ENCODE measurements at regions not wholly inside any gene's neighbourhood (a gene's known extent, or its start where the extent isn't known, plus 50 kb on each side); places are given as distances from the start of the nearest gene placed in this dataset.

GRCh38 chr4:108270466-108271450 is 102.0 kb upstream of the LEF1 start:
- no peak for DNase-seq

- no peak for DNase-seq
Measured at GRCh38 chr4:108264693-108265092, 96.0 kb upstream of the LEF1 start.

GRCh38 chr4:108263057-108263456 is 94.3 kb upstream of the LEF1 start:
- no peak for DNase-seq

- DNase-seq: no peak
Measured at GRCh38 chr4:108261026-108261425, 92.3 kb upstream of the LEF1 start.

GRCh38 chr4:108256538-108256937 is 87.8 kb upstream of the LEF1 start:
- no peak for DNase-seq

- DNase-seq: no peak
Measured at GRCh38 chr4:108255203-108255747, 86.5 kb upstream of the LEF1 start.

- DNase-seq: no peak
Measured at GRCh38 chr4:108249397-108249796, 80.7 kb upstream of the LEF1 start.

- DNase-seq: peak; percentile 60
Measured at GRCh38 chr4:108247387-108248049, 78.8 kb upstream of the LEF1 start.

- peak; percentile 4 for DNase-seq
Measured at GRCh38 chr4:108244606-108245005, 75.9 kb upstream of the LEF1 start.

- no peak for DNase-seq
Measured at GRCh38 chr4:108240366-108240765, 71.6 kb upstream of the LEF1 start.

- no peak for DNase-seq
Measured at GRCh38 chr4:108237693-108238092, 69.0 kb upstream of the LEF1 start.

GRCh38 chr4:108236264-108236663 is 67.5 kb upstream of the LEF1 start:
- no peak for DNase-seq

- DNase-seq: no peak
Measured at GRCh38 chr4:108227923-108228322, 59.2 kb upstream of the LEF1 start.

GRCh38 chr4:108224611-108225053 is 55.9 kb upstream of the LEF1 start:
- no peak for DNase-seq

- DNase-seq: no peak
Measured at GRCh38 chr4:108223313-108223712, 54.6 kb upstream of the LEF1 start.

- DNase-seq: no peak
Measured at GRCh38 chr4:108219998-108220397, 51.3 kb upstream of the LEF1 start.
